Lung (tissue), 11 donors: ENCODE measurements at regions not wholly inside any gene's neighbourhood (a gene's known extent, or its start where the extent isn't known, plus 50 kb on each side); places are given as distances from the start of the nearest gene placed in this dataset.

ENCODE experiments used
- ATAC-seq: fragments of 200-7000 bp; cut with Tn5 transposase; one replicate; pipeline ENCODE4 v1.9.1; 2020; ENCODE audit warnings: moderate number of reproducible peaks; ENCODE audit not compliant: insufficient read depth, low FRiP score
- DNase-seq, 3 donors: peaks; one replicate each; pipeline ENCODE4 v3.0.0-alpha.2; 2013 to 2017
- H3K27ac ChIP-seq, 2 donors: one replicate each; pipeline ENCODE4 v1.5.1; 2013; ENCODE audit warnings: mild to moderate bottlenecking in 2 of 2, moderate library complexity in 2 of 2, control low read depth in 1 of 2, inconsistent platforms in 1 of 2, low read depth in 1 of 2, low read length in 1 of 2
- H3K27me3 ChIP-seq, 3 donors: one replicate each; pipeline ENCODE4 v1.5.1; 2013; ENCODE audit warnings: low read length in 2 of 3; ENCODE audit not compliant: control insufficient read depth in 3 of 3, insufficient read depth in 3 of 3
- H3K36me3 ChIP-seq, 4 donors: one replicate each; pipeline ENCODE4 v1.5.1; 2013; ENCODE audit warnings: low read length in 4 of 4, mild to moderate bottlenecking in 1 of 4, moderate library complexity in 1 of 4; ENCODE audit not compliant: control insufficient read depth in 4 of 4, insufficient read depth in 4 of 4
- H3K4me1 ChIP-seq, 5 donors: one replicate each; pipeline ENCODE4 v1.5.1; 2013; ENCODE audit warnings: low read length in 5 of 5, mild to moderate bottlenecking in 2 of 5, moderate library complexity in 1 of 5; ENCODE audit not compliant: control insufficient read depth in 5 of 5, insufficient read depth in 5 of 5
- H3K4me3 ChIP-seq: one replicate; pipeline ENCODE4 v1.5.1; 2013; ENCODE audit warnings: mild to moderate bottlenecking, control low read depth, moderate library complexity
- H3K9ac ChIP-seq, 2 donors: one replicate each; pipeline ENCODE4 v1.5.1; 2013; ENCODE audit warnings: low read length in 2 of 2, control low read depth in 1 of 2; ENCODE audit not compliant: insufficient read depth in 1 of 2
- H3K9me3 ChIP-seq, 4 donors: one replicate each; pipeline ENCODE4 v1.5.1; 2013; ENCODE audit warnings: low read length in 3 of 4, mild to moderate bottlenecking in 1 of 4, moderate library complexity in 1 of 4; ENCODE audit not compliant: control insufficient read depth in 4 of 4, insufficient read depth in 3 of 4
- CTCF ChIP-seq: IDR thresholded peaks from 2 replicates; pipeline ENCODE4 v1.5.1; 2012; ENCODE audit warnings: mild to moderate bottlenecking; ENCODE audit errors: control extremely low read depth, extremely low read depth
- WGBS, 2 donors: extraction: QIAGEN DNeasy Blood & Tissue Kit; methylation state at CpG; one replicate each; pipeline ENCODE4 v1.1.7; 2013; 5-methylcytosine and 5-hydroxymethylcytosine counted together
- donor health status: control.
- donor health status: control.
- donor health status: Bipolar disorder and iron deficiency.
- donor health status: healthy.
- donor health status: DM: yes; HTN: yes; CAD: no.

- ATAC-seq (no peak), DNase-seq (peak; percentile 29 to 87 (median 39))
- Histone ChIP-seq H3K9ac (no peak overlapping the region), H3K9me3 (no peaks in the 10 kb centered on the region), H3K36me3 (no peaks in the 10 kb centered on the region), H3K4me3 (no peak overlapping the region), H3K27me3 (peaks cover 0 to 2% (median 0%) of the 10 kb centered on the region in 3 donors), H3K27ac (no peak overlapping the region), H3K4me1 (peaks cover 0 to 24% (median 0%) of the 10 kb centered on the region in 5 donors)
- WGBS, 2 donors, result 53 to 84% methylated on average over 2 of the region's 2 CpGs
- TF ChIP-seq CTCF, result no peak
Measured at GRCh38 chr10:63920926-63921325, 399.7 kb downstream of the REEP3 start.

GRCh38 chr10:63921908-63922467 lies 400.8 kb downstream of the REEP3 start:
- ATAC-seq, result no peak

GRCh38 chr10:63922468-63923284 lies 401.5 kb downstream of the REEP3 start:
- no peak for DNase-seq
- peaks cover 0 to 18% (median 0%) of the 10 kb centered on the region in 5 donors for H3K4me1 ChIP-seq
- no peak overlapping the region for H3K4me3 ChIP-seq
- H3K27me3 ChIP-seq, result peaks cover 0 to 2% (median 0%) of the 10 kb centered on the region in 3 donors
- no peaks in the 10 kb centered on the region for H3K36me3 ChIP-seq
- no peak overlapping the region for H3K9ac ChIP-seq
- no peak for ATAC-seq
- no peak overlapping the region for H3K27ac ChIP-seq
- WGBS, 2 donors, result 48 to 64% methylated on average over 6 of the region's 6 CpGs
- no peak for TF ChIP-seq CTCF
- peaks cover 0 to 1% (median 0%) of the 10 kb centered on the region in 4 donors for H3K9me3 ChIP-seq

More at GRCh38 chr10:63921908-63922467, 400.8 kb downstream of the REEP3 start:
- no peak for TF ChIP-seq CTCF
- Histone ChIP-seq H3K4me3 (no peak overlapping the region), H3K36me3 (no peaks in the 10 kb centered on the region), H3K9me3 (peaks cover 0 to 1% (median 0%) of the 10 kb centered on the region in 4 donors), H3K27ac (no peak overlapping the region), H3K4me1 (peaks cover 0 to 23% (median 0%) of the 10 kb centered on the region in 5 donors), H3K27me3 (peaks cover 0 to 2% (median 0%) of the 10 kb centered on the region in 3 donors), H3K9ac (no peak overlapping the region)
- WGBS, 2 donors, result 71 to 77% methylated on average over 4 of the region's 4 CpGs
- DNase-seq, result no peak
